ENCODE measurements at regions not wholly inside any gene's neighbourhood (a gene's known extent, or its start where the extent isn't known, plus 50 kb on each side); places are given as distances from the start of the nearest gene placed in this dataset.

GRCh38 chr5:144788046-144788445 lies 617.4 kb downstream of the KCTD16 start:
- no peak for TF ChIP-seq POLR2AphosphoS5 (IDR thresholded peaks at IDR 0.05; ENCODE audit: borderline replicate concordance, low read depth, low read length)
- TF ChIP-seq EZH2 (IDR thresholded peaks at IDR 0.05), result no peak
- no peak for TF ChIP-seq FOXP2 (optimal IDR thresholded peaks at IDR 0.05; ENCODE audit: control extremely low read depth, extremely low read length, insufficient read depth)

Measured in SK-N-MC (cell line).